HG03469 (cell line): ENCODE measurements at regions not wholly inside any gene's neighbourhood (a gene's known extent, or its start where the extent isn't known, plus 50 kb on each side); places are given as distances from the start of the nearest gene placed in this dataset.
"Not testable (repeated sequence)": the region's sequence is repeated elsewhere in the genome, so short reads cannot be mapped to it uniquely, and the experiment has no call there.

Source experiments
- ATAC-seq: cut with Tn5 transposase; IDR thresholded peaks from one replicate; pipeline ENCODE4 v1.9.1; 2021; ENCODE audit warnings: mild to moderate bottlenecking, moderate library complexity, moderate number of reproducible peaks; ENCODE audit not compliant: unreplicated experiment

DNA sequence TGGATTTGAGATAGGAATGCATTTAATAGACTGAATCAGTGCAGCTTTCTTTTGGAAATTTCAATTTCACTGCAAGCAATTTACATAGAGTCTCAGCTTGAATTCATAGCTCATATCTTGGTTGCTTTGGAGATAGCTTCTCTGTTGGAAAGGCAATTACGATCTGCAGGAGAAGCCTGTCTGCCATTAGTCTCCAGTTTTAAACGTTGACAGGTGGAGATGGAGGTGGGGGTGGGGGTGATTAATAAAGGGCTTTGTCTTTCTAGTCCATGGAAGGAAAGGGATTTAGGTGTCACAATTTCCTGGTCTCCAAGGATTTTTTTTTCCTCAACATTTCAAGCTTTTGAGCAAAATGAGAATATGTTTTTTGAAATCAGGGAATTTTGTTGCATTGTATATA lies 184.7 kb downstream of the CARTPT start:
- ATAC-seq, result no peak

DNA sequence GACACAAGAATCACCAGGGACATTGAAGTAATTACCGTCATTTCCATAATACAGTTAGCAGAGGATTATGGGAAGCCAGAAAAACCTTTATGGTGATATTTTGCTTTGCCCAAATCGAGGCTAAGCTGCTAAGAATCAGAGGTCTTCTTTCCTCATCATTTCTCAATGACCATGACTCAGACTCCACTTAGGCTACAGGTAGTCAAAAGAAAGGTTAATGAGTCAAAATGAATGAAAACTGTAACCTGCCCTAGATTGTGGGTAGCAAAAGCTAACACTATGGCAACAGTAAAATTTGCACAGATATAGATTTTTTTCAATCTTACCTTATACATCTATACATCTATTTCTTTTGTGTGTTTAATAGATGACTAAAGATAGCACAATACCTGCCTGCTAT lies 185.8 kb downstream of the CARTPT start:
- no peak for ATAC-seq

DNA sequence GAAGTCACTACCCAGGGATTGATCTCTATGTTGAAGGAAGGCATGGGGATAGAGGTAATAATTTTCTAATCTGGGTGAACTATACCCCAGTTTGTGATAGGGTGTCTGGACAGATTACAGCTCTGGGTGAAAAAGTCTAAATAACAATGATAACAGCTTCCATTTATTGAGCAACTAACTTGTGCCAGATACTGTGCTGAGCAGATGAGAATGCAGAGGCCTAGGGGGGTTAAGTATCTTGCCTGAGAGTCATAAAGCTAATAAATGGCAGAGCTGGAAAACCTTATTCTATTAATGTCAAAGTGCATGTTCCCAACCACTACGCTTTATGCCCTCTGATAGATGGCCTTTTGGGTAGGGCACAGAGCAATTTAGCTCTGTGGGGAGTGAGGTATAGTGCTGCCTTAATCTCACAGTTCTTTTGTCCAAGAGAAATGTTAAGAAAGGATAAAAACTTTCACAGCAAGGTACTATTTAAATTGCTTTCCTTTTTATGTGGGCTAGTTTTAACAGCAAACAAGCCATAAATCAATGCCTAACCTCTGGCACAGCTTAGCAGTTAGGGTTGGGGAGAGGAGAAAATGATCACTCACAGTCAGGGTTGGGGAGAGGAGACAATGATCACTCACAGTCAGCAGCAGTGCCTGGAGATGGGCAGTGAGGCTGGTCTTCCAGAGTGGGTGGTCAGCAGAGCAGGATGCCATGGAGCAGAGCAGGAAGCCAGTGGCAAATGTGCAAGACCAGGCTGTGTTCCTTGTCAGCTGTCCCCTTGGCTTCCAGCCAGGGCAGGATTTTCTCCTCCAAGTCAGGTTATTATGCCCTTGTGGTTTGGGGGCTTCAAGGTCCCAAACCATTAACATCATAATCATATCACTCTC lies 187.0 kb downstream of the CARTPT start:
- ATAC-seq, result no peak

DNA sequence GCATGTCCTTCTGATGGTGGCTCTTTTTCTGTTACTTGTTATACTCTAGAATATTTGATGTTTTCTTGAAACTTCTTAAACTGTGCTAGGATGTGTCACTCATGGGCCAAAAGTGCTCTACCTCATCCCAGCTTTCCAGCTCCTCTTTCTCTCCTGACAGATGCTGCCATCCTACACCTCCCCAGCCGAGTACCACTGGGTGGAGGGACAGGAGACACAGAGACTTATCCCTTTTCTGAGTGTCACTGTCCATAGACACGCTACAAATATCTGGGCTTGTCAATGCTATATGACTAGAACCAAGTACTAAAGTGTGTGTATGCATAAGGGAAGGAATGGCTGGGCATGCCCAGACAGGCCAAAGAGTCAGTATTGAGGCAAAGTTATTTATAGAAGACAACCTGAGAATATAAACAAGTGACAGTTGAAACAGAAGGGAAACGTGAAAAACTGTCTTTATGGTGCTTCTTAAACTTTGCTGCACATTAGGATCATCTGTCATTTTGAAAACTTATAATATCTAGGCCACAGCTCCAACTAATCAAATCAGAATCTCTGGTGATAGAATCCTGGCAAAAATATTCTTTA lies 188.0 kb downstream of the CARTPT start:
- peak; percentile 60 for ATAC-seq

DNA sequence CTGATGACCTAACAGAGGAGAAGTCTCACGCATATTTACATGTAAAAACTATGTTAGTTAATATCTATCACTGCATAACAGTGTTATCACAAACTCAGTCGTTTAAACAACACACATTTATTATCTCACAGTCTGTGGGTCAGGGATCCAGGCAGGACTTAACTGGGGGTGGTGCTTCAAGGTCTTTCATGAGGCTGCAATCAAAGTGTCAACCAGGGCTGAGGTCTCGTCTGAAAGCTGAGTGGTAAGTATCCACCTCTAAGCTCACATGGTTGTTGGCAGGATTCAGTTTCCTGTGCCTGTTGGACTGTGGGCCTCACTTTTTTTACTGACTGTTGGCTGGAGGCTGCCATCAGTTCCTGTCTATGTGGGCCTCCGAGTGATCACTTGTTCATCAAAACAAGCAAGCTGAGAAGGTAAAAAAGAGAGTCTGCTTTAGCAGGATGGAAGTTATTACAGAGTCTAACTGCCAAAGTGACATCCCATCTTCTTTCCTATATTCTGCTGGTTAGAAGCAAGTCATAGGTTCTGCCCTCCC lies 188.6 kb downstream of the CARTPT start:
- ATAC-seq, result no peak

DNA sequence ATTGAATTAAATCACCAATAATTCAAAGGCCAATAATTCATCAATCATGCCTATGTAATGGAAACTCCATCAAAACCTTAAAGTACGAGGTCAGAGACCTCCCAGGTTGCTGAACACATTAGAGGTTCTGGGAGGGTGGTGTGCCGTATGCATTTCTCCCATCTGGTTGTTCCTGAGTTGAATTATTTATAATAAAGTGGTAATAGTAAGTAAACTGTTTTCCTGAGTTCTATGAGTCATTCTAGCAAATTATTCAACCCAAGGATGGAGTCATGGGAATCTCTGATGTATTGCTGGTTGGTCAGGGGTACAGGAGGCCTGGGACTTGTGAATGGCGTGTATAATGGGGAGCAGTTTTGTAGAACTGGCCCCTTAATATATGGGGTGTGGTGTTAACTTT lies 191.7 kb downstream of the CARTPT start:
- no peak for ATAC-seq

DNA sequence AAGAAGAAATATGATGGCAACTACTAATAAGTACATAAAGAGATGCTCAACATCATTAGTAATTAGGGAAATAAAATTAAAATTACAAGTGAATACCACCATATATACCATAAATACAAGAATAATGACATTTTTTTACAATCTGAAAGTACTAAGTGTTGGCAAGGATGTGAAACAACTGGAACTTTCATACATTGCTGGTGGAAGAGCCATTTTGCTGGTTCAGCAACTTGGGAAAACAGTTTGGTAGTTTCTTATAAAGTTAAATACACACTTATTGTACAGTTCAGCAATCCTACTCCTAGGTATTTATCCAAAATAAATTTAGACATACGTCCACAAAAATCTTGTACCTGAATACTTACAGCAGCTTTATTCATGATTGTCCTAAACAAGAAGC lies 192.9 kb downstream of the CARTPT start:
- ATAC-seq, result no peak

DNA sequence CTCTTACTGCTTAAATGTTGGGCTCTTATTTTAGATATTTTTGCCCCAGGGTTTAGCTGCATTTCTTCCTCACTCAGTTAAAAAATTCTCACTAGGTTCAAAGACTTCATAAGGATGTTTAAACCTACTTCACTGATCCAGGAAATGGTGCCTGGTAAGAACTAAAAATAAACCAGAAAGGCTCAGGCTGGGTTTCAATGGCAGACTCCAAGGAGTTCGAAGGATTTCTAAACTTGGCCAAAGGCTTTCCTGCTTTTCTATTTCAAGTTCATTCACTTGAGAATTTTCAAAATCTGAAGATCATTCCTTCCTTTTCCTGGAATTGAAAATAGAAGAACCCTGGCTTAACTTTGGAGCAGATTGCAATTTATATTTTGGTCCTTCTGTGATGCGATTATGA lies 193.0 kb upstream of the MAP1B start:
- ATAC-seq, result no peak

DNA sequence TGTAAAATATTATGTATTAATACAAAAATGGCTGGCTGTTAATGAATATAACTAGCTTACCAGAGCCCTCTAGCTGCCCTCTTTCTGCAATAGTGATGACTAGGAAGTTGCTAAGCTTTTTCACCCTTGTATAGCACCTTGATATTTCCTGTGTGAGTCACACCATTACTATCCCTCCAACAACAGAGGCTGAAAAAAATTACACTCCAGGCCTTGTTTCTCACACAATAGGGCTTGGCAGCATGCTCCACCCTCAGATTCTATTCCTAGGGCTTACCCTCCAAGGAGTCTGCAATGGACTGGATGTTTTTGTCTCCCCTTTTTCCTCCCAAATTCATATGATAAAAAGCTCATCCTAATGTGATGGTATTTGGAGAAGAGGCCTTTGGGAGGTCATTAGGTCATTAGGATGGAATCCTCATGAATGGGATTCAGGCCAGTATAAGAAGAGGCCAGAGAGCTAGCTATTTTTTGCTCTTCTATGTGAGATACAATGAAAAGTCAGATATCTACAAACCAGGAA lies 184.6 kb upstream of the MAP1B start:
- ATAC-seq, result no peak

DNA sequence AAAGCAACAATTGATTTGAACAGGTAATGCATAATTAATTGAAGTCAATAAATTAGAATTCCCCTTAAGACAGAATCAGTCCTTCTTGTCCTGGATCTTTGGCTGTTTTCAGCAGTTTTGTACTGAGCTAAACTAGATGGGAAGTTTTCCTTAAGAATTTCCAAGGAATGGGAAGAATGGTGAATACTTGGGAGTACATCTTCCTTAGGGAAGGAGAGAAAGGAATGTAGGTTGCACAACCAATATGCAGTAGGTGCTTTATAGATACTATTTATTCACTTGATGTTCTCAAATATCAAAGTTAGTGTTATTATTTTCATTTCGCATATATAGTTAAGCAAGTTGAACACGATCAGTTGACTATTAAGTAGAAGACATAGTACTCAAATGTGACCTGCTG lies 183.5 kb upstream of the MAP1B start:
- no peak for ATAC-seq

DNA sequence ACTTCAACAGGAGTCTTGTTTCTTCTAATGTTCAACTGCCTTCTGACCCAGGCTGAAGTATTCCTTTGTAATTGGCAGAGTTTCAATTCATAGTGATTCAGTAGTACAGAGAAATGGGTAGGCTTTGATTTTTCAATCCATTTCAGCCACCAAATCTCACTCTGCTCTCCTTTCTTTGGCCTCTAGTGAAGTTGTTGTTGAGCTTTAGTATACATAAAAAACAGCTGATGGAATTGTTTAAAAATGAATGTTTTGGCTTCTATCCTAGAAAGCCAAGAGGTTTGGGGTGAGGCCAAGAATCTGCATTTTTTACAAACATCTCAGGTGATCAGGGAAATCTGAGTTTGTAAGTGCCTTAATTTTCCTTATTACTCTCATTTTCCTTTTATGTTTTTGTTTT lies 182.9 kb upstream of the MAP1B start:
- no peak for ATAC-seq

DNA sequence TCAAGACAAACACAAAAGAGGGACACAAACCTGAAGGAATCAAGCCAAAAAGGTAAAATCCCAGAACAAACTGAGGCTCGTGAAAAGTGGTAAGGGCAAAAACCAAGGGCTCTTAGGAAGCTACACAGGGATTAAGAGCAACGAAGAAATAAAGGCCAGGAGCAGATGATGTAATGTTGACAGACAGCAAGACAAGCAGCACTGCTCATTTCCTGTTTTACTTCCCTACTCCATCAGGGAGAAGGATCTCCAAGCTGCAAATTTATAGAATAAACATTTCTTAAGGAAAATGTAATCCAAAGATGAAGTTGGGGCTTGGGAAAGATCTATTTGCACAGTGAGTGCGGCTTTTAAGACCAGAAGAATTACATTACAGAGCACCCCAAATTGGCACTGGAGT lies 182.3 kb upstream of the MAP1B start:
- no peak for ATAC-seq

DNA sequence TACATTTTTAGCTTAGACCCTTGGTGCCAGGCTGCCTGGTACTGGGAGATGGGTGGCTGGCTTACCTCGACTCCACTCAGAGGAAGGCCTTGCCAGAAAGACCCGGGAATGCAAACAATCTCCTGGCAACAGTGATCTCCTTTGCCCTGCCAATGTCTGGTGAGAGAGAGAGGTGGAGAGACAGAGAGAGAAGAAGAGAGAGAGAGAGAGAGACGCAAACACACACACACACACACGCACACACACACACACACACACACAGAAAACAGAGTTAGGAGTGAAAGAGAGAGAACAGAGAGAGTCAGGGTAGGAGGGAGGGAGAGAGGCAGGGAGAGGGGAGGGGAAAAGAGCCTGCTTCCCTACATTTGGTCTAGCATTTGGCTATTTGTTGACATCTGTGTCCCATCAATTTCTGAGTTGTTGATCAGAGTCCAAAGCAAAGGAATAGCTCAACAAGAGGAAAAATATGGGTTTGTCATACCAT lies 181.6 kb upstream of the MAP1B start:
- ATAC-seq, result no peak

DNA sequence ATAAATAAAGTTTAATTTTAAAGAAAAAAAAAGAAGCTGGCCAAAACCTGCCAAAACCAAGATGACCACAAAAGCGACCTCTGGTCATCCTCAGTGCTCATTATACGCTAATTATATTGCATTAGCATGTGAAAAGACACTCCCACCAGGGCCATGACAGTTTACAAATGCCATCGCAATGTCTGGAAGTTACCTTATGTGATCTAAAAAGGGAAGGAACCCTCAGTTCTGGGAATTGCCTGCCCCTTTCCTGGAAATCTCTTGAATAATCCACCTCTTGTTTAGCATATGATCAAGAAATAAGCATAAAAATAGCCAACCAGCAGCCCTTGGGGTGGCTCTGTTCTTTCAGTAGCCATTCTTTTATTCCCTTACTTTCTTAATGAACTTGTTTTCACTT lies 178.3 kb upstream of the MAP1B start:
- no peak for ATAC-seq

DNA sequence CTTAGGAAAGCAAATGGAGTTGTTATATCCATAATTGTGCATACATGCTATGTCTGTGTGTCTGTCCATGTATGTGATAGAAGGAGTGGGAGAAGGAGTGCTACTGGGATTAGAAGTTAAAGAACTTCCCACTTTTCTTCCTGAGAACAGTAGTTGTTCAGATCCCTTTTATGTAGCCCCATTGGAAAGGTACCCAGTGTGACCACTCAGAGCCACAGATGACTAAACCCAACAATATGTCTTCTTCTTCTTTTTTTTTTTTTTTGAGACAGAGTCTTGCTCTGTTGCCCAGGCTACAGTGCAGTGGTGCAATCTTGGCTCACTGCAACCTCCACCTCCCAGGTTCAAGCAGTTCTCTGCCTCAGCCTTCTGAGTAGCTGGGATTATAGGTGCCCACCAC lies 176.7 kb upstream of the MAP1B start:
- not testable (repeated sequence) for ATAC-seq

DNA sequence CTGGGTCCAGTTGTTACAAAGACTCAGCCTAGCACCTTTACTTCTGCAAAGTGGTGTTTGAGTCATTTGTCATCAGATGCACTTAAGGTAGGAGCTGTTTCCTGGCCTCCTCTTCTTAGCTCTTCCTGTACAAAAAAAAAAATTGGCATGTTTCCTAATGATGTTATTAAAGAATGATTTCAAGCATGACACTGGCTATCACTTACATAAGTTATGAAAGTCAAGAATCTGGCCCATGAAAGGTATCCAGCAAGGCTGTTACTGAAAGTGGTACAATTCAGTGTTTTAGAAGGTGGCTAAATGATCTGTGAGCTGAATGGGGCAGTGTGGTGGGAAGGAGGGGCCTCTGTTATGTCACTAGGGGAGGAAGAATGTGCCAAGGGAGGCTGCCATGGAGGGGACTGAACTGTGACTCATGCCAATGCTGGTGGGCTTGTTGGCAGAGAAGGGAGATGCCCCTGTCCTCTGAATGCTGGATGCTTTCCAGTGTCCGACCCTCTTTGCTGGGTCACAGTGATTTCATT lies 175.1 kb upstream of the MAP1B start:
- no peak for ATAC-seq

DNA sequence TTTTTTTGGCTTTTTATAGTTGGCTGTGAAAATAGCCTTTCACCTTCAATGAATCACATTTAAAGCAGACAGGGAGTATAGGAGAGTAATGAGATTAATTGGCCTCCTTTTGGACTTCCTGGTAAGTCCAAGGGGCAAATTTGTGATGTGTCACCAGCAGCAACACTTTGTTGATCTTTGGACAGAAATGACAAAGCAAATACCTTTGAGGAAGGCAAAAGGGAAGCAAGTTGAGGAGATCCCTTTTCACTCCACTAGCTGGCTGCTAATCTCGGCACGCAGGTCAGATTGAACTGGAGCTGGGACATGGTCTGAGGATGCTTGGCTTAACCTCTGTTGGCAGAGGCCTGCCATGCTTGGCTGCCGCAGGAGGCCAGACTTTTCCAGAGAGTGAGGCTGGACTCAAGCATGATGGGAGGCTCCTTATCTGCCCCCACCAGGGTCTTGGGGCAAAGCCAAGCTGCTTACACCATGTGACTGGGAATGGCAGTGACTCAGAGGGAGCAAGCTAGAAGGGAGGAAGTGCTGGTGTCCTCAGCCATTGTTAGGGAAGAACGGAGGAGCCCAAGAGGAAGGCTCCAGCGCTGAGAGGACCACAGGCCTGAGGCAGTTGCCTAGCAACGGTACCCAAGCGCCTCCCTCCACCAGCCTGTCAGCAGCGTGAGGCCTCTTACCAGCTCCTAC lies 174.5 kb upstream of the MAP1B start:
- no peak for ATAC-seq

DNA sequence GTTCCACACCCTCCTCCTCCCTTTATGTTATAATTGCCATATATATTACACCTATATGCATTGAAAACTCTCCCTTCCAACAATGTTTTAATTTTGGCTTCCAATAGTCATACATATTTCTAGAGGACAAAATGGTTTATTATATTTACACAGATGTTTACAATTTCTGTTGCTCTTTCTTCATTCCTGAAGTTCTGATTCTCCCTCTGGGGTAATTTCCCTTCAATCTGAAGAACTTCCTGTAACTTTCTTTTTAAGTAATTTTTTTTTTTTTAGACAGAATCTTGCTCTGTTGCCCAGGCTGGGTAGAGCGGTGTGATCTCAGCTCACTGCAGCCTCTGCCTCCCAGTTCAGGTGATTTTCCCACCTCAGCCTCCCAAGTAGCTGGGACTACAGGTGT lies 173.0 kb upstream of the MAP1B start:
- ATAC-seq, result no peak

DNA sequence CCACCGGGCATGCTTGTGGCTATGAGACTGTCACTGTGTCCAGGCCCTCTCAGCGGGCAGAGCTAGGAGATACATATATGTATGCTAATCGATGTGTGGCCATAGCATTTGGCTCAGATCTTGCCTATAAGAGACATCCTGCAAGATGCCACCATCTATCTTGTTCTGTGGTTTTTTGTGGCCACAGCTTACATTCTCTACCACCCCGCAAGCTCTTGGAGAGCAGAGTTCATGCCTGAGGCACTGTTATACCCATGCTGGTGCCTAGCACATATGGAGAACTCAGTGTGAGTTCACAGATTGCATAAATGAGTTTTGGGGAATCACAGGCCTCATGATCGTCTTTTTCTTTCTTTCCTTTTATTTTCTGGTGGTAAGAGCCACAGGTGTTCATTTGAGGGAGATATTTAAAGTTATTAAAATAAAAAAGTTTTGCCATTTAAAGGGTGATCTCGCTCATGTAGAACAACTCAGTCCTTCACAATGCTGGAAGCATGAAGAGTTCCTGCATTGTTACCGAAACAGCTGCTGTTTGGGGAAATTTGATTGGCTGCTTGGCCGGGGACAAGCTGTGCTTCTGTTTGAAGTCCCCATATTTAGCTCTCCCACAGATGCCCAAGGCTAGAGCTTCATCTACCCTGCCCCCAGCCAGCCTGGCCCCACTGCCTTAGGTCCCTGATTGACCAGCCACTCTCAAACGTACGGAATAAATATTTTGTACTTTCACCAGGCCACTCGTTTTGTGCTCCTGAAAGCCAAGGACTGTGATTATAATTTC lies 169.2 kb upstream of the MAP1B start:
- ATAC-seq, result no peak

DNA sequence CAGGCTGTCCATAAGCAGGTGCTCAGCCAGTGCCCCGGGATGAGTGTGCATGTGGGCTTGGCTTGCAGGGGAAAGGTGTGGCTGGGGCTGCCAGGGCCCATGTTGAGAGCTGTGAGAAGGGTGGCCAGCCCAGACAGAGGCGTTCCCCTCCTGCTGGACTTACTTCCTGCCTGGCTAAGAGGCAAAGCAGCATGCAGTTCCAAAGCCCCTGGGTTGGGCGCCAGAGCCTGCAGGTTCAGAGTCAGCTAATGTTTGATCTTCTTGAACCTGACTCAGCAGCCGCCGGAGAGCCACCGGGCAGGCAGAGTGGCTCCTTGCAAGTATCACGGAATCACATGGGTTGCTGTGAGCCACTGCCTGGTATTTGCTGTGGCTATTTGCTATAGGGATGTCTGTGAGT lies 168.4 kb upstream of the MAP1B start:
- no peak for ATAC-seq
